H1 (cell line): ENCODE measurements at regions not wholly inside any gene's neighbourhood (a gene's known extent, or its start where the extent isn't known, plus 50 kb on each side); places are given as distances from the start of the nearest gene placed in this dataset.

Experiments used
- CTCF ChIA-PET: fragments of 300-600 bp; sonication (Branson Sonifier 250); formaldehyde crosslinking; loops from one replicate; lab custom pipeline; 2021; ENCODE audit not compliant: partially characterized antibody; lab: Charles Lee
- POLR2A ChIA-PET: fragments of 300-600 bp; sonication (Branson Sonifier 250); formaldehyde crosslinking; loops from one replicate; lab custom pipeline; 2021; ENCODE audit warnings: inconsistent platforms; ENCODE audit not compliant: partially characterized antibody; lab: Charles Lee
- DNase-seq, 2 experiments: peaks; one replicate each; pipeline versions ENCODE4 v3.0.0 to v3.0.0-alpha.2; 2010 to 2022; ENCODE audit warnings: low spot score in 2 of 2, low read depth in 1 of 2, mixed read lengths in 1 of 2
- FAIRE-seq: peaks from 2 replicates; lab custom pipeline; 2011; peaks lifted over from hg19 to GRCh38; lab: Jason Lieb, UNC
- H2AFZ ChIP-seq: 2 replicates; pipeline ENCODE4 v1.8.1; 2012; ENCODE audit warnings: low read length, inconsistent platforms
- H2AK5ac ChIP-seq: 2 replicates; pipeline ENCODE4 v1.6.1; 2013; ENCODE audit warnings: low read depth, low read length
- H2BK120ac ChIP-seq: replicated peaks from 2 replicates; pipeline ENCODE3; 2013; ENCODE audit warnings: low read depth, low read length, inconsistent platforms
- H2BK12ac ChIP-seq: 2 replicates; pipeline ENCODE4 v1.6.1; 2013; ENCODE audit warnings: low read depth, low read length
- H2BK15ac ChIP-seq: 2 replicates; pipeline ENCODE4 v1.6.1; 2013; ENCODE audit warnings: low read length
- H2BK20ac ChIP-seq: 2 replicates; pipeline ENCODE4 v1.6.1; 2013; ENCODE audit warnings: low read length
- H2BK5ac ChIP-seq: 2 replicates; pipeline ENCODE4 v1.6.1; 2013; ENCODE audit warnings: low read depth, low read length
- H3K14ac ChIP-seq: 2 replicates; pipeline ENCODE4 v1.6.1; 2013; ENCODE audit warnings: inconsistent platforms; ENCODE audit not compliant: insufficient read length
- H3K18ac ChIP-seq: 2 replicates; pipeline ENCODE4 v1.6.1; 2013; ENCODE audit warnings: low read length; ENCODE audit errors: extremely low read depth
- H3K23ac ChIP-seq: 2 replicates; pipeline ENCODE4 v1.6.1; 2013; ENCODE audit warnings: inconsistent platforms; ENCODE audit not compliant: insufficient read length
- H3K23me2 ChIP-seq: 2 replicates; pipeline ENCODE4 v1.6.1; 2013; ENCODE audit warnings: low read depth, low read length
- H3K27ac ChIP-seq: 2 replicates; pipeline ENCODE4 v1.6.1; 2011; ENCODE audit warnings: low read depth, low read length, inconsistent platforms
- H3K27me3 ChIP-seq, 4 experiments: replicated peaks in 1 of 4; 1 replicate in 1 of 4; 2 replicates in 3 of 4; pipeline versions ENCODE4 v1.6.1 to v1.8.1; 2011 to 2013; ENCODE audit warnings: low read length in 3 of 4, mild to moderate bottlenecking in 3 of 4, inconsistent platforms in 2 of 4, mixed read lengths in 2 of 4, moderate library complexity in 1 of 4; ENCODE audit not compliant: control insufficient read depth in 3 of 4, insufficient read depth in 3 of 4; ENCODE audit errors: extremely low read depth in 1 of 4
- H3K36me3 ChIP-seq, 4 experiments: 2 replicates each; pipeline versions ENCODE4 v1.6.1 to v1.8.1; 2011 to 2013; ENCODE audit warnings: mild to moderate bottlenecking in 4 of 4, low read length in 3 of 4, moderate library complexity in 2 of 4, control low read depth in 1 of 4, inconsistent platforms in 1 of 4; ENCODE audit not compliant: insufficient read depth in 4 of 4, control insufficient read depth in 2 of 4
- H3K4ac ChIP-seq: replicated peaks from 2 replicates; pipeline ENCODE3; 2013; ENCODE audit warnings: low read length, low read depth, mixed read lengths, inconsistent platforms; ENCODE audit not compliant: insufficient read length
- H3K4me1 ChIP-seq, 4 experiments: replicated peaks in 1 of 4; 1 replicate in 1 of 4; 2 replicates in 3 of 4; pipeline versions ENCODE4 v1.6.1 to v1.8.1; 2011 to 2013; ENCODE audit warnings: low read length in 3 of 4, inconsistent platforms in 2 of 4, mixed read lengths in 1 of 4; ENCODE audit not compliant: insufficient read depth in 4 of 4, control insufficient read depth in 3 of 4
- H3K4me2 ChIP-seq, 2 experiments: 2 replicates each; pipeline versions ENCODE4 v1.6.1 to v1.8.1; 2011 to 2013; ENCODE audit warnings: low read depth in 2 of 2, low read length in 2 of 2, control low read depth in 1 of 2, inconsistent platforms in 1 of 2, mild to moderate bottlenecking in 1 of 2; ENCODE audit not compliant: insufficient read depth in 1 of 2
- H3K4me3 ChIP-seq, 4 experiments: fragments of 200-600, 300-600 bp in 1 of 4; sonication (generic), shearing (Covaris generic), sonication (Bioruptor Twin) in 1 of 4; 2 replicates each; pipeline versions ENCODE4 v1.5.1 to v1.8.1; 2011 to 2016; ENCODE audit warnings: low read length in 4 of 4, low read depth in 3 of 4, control low read depth in 2 of 4, inconsistent platforms in 2 of 4, mild to moderate bottlenecking in 2 of 4, mixed read lengths in 1 of 4, moderate library complexity in 1 of 4; ENCODE audit not compliant: insufficient read depth in 2 of 4; ENCODE audit errors: extremely low read depth in 1 of 4
- H3K56ac ChIP-seq: replicated peaks from 2 replicates; pipeline ENCODE3; 2013; ENCODE audit warnings: low read depth, mild to moderate bottlenecking, mixed read lengths, low read length, inconsistent platforms; ENCODE audit not compliant: insufficient read length
- H3K79me1 ChIP-seq: 2 replicates; pipeline ENCODE4 v1.6.1; 2013; ENCODE audit warnings: low read depth, low read length, control low read depth
- H3K79me2 ChIP-seq, 2 experiments: 2 replicates each; pipeline versions ENCODE4 v1.6.1 to v1.8.1; 2012 to 2013; ENCODE audit warnings: low read length in 2 of 2, mild to moderate bottlenecking in 2 of 2, inconsistent platforms in 1 of 2; ENCODE audit not compliant: insufficient read depth in 2 of 2, control insufficient read depth in 1 of 2
- H3K9ac ChIP-seq, 4 experiments: replicated peaks in 1 of 4; 1 replicate in 1 of 4; 2 replicates in 3 of 4; pipeline versions ENCODE4 v1.6.1 to v1.8.1; 2011 to 2013; ENCODE audit warnings: low read depth in 3 of 4, low read length in 3 of 4, control low read depth in 2 of 4, mild to moderate bottlenecking in 2 of 4, moderate library complexity in 2 of 4, inconsistent platforms in 1 of 4; ENCODE audit errors: extremely low read depth in 1 of 4
- H3K9me3 ChIP-seq, 2 experiments: 2 replicates each; pipeline versions ENCODE4 v1.6.1 to v1.8.1; 2012 to 2013; ENCODE audit warnings: mild to moderate bottlenecking in 2 of 2, moderate library complexity in 2 of 2, control low read depth in 1 of 2, inconsistent platforms in 1 of 2, low read depth in 1 of 2, low read length in 1 of 2, mixed read lengths in 1 of 2; ENCODE audit not compliant: insufficient read depth in 2 of 2
- H4K20me1 ChIP-seq, 2 experiments: replicated peaks in 1 of 2; 2 replicates each; pipeline versions ENCODE3 to v1.8.1; 2011 to 2013; ENCODE audit warnings: inconsistent platforms in 2 of 2, low read length in 2 of 2, mild to moderate bottlenecking in 1 of 2; ENCODE audit not compliant: insufficient read depth in 2 of 2, control insufficient read depth in 1 of 2
- H4K5ac ChIP-seq: 2 replicates; pipeline ENCODE4 v1.6.1; 2013; ENCODE audit warnings: low read length, low read depth, mixed read lengths, inconsistent platforms; ENCODE audit not compliant: insufficient read length
- H4K8ac ChIP-seq: 2 replicates; pipeline ENCODE4 v1.8.0; 2013; ENCODE audit warnings: mild to moderate bottlenecking, moderate library complexity, low read length, inconsistent platforms; ENCODE audit not compliant: insufficient read depth; ENCODE audit errors: extremely low read depth
- H4K91ac ChIP-seq: replicated peaks from 2 replicates; pipeline ENCODE3; 2013; ENCODE audit warnings: low read length, mixed read lengths, inconsistent platforms; ENCODE audit not compliant: insufficient read length
- ATF2 ChIP-seq: IDR thresholded peaks from 2 replicates; pipeline ENCODE4 v1.6.1; 2012; ENCODE audit warnings: low read length, inconsistent platforms
- CHD1 ChIP-seq: IDR thresholded peaks from 2 replicates; pipeline ENCODE4 v1.6.1; 2012; ENCODE audit warnings: low read depth, low read length, improper control_type of control experiment
- EGR1 ChIP-seq: IDR thresholded peaks from 2 replicates; pipeline ENCODE4 v1.6.1; 2011; ENCODE audit warnings: low read depth, low read length, borderline replicate concordance
- EZH2 ChIP-seq: fragments of 200-600 bp; sonication (generic); IDR thresholded peaks from 2 replicates; pipeline ENCODE4 v1.7.1; 2012; ENCODE audit warnings: low read depth, mild to moderate bottlenecking, moderate library complexity, low read length, inconsistent platforms; ENCODE audit not compliant: severe bottlenecking
- GTF2F1 ChIP-seq: IDR thresholded peaks from 2 replicates; pipeline ENCODE4 v1.6.1; 2012; ENCODE audit warnings: low read depth, low read length, improper control_type of control experiment, borderline replicate concordance
- JUN ChIP-seq: IDR thresholded peaks from 2 replicates; pipeline ENCODE4 v1.6.1; 2011; ENCODE audit warnings: low read depth, mild to moderate bottlenecking, improper control_type of control experiment, low read length
- KDM1A ChIP-seq: fragments of 200-600, 300-600 bp; sonication (generic); IDR thresholded peaks from 2 replicates; pipeline ENCODE4 v1.7.1; 2016; ENCODE audit warnings: mild to moderate bottlenecking, low read length, borderline replicate concordance
- NRF1 ChIP-seq: IDR thresholded peaks from 2 replicates; pipeline ENCODE4 v1.6.1; 2011; ENCODE audit warnings: mild to moderate bottlenecking, low read depth, low read length, improper control_type of control experiment
- RFX5 ChIP-seq: IDR thresholded peaks from 2 replicates; pipeline ENCODE4 v1.6.1; 2011; ENCODE audit warnings: low read depth, low read length, improper control_type of control experiment, borderline replicate concordance
- SIN3A ChIP-seq, 2 experiments: IDR thresholded peaks in 1 of 2; conservative IDR thresholded peaks in 1 of 2; 2 replicates each; pipeline ENCODE4 v1.6.1; 2011 to 2012; ENCODE audit warnings: low read length in 2 of 2, improper control_type of control experiment in 1 of 2, low read depth in 1 of 2, mild to moderate bottlenecking in 1 of 2
- SRF ChIP-seq: IDR thresholded peaks from 2 replicates; pipeline ENCODE4 v1.6.1; 2011; ENCODE audit warnings: mild to moderate bottlenecking, low read depth, low read length, moderate library complexity
- TAF1 ChIP-seq: IDR thresholded peaks from 2 replicates; pipeline ENCODE4 v1.6.1; 2011; ENCODE audit warnings: mild to moderate bottlenecking, low read depth, low read length
- TCF12 ChIP-seq: IDR thresholded peaks from 2 replicates; pipeline ENCODE4 v1.6.1; 2011; ENCODE audit warnings: low read depth, mild to moderate bottlenecking, low read length
- TEAD4 ChIP-seq: IDR thresholded peaks from 2 replicates; pipeline ENCODE4 v1.6.1; 2012; ENCODE audit warnings: low read depth, low read length, inconsistent platforms, mixed read lengths
- WGBS, 2 experiments: shearing (Covaris generic) in 1 of 2; methylation state at CpG; one replicate each; pipeline versions ENCODE4 v1.1.6 to v1.1.7; 2013 to 2015; ENCODE audit warnings: low lambda C conversion rate in 2 of 2, mixed read lengths in 2 of 2, inconsistent platforms in 1 of 2, low coverage in 1 of 2, missing lambda C conversion rate in 1 of 2; ENCODE audit not compliant: insufficient replicate concordance in 2 of 2, insufficient coverage in 1 of 2, insufficient read length in 1 of 2; ENCODE audit errors: extremely low coverage in 1 of 2, missing lambda C conversion rate in 1 of 2; 5-methylcytosine and 5-hydroxymethylcytosine counted together

GRCh38 chr2:83860320-83860719 lies 598.8 kb downstream of the SUCLG1 start:
- ChIA-PET POLR2A (no interaction called here), CTCF (no interaction called here)
- no peak overlapping the region for H2BK120ac ChIP-seq
- H4K91ac ChIP-seq, result no peak overlapping the region
- no peak overlapping the region for H3K56ac ChIP-seq
- H3K79me2 ChIP-seq, result no peaks in the 10 kb centered on the region
- no peak overlapping the region for H3K18ac ChIP-seq
- FAIRE-seq (no peak), DNase-seq (no peak)
- H3K4me2 ChIP-seq, result no peak overlapping the region
- H3K9ac ChIP-seq, result no peak overlapping the region
- H3K36me3 ChIP-seq, result no peaks in the 10 kb centered on the region
- no peaks in the 10 kb centered on the region for H3K4me1 ChIP-seq
- no peaks in the 10 kb centered on the region for H3K9me3 ChIP-seq
- H3K79me1 ChIP-seq, result no peaks in the 10 kb centered on the region
- H2BK5ac ChIP-seq, result no peak overlapping the region
- no peaks in the 10 kb centered on the region; the same call in 1 of the 2 replicates for H3K23me2 ChIP-seq
- H3K4me3 ChIP-seq, result no peak overlapping the region
- H4K8ac ChIP-seq, result no peak overlapping the region
- H2AFZ ChIP-seq, result no peak overlapping the region
- H2BK20ac ChIP-seq, result no peak overlapping the region
- no peaks in the 10 kb centered on the region for H3K27me3 ChIP-seq
- no peak overlapping the region for H3K27ac ChIP-seq
- whole genome bisulfite sequencing, 2 experiments, result 90% methylated on average over 7 of the region's 7 CpGs; no CpG with 5 or more reads in 1 of the 2 experiments
- H3K14ac ChIP-seq, result no peak overlapping the region
- no peak overlapping the region for H3K23ac ChIP-seq
- H3K4ac ChIP-seq, result no peak overlapping the region
- no peak overlapping the region for H2BK12ac ChIP-seq
- no peak overlapping the region for H4K5ac ChIP-seq
- H2AK5ac ChIP-seq, result no peak overlapping the region
- H2BK15ac ChIP-seq, result no peak overlapping the region
- H4K20me1 ChIP-seq, result no peaks in the 10 kb centered on the region
- TF ChIP-seq KDM1A, result no peak
- no peak for TF ChIP-seq CHD1
- TF ChIP-seq SRF, result no peak
- TF ChIP-seq GTF2F1, result no peak
- no peak for TF ChIP-seq JUN
- no peak for TF ChIP-seq TCF12
- TF ChIP-seq EZH2, result no peak
- TF ChIP-seq SIN3A (conservative IDR thresholded peaks at IDR 0.05 in 1 of 2, IDR thresholded peaks at IDR 0.05 in 1 of 2; ENCODE audit: low read depth in 1 of 2, low read length in 2 of 2), result no peak
- TF ChIP-seq ATF2, result no peak
- TF ChIP-seq NRF1, result no peak
- TF ChIP-seq RFX5, result no peak
- TF ChIP-seq EGR1, result no peak
- no peak for TF ChIP-seq TAF1
- TF ChIP-seq TEAD4, result no peak
